Activated CD8-positive, alpha-beta T cell treated with anti-CD3 and anti-CD28 coated beads for 36 hours (primary cell): ENCODE measurements at regions not wholly inside any gene's neighbourhood (a gene's known extent, or its start where the extent isn't known, plus 50 kb on each side); places are given as distances from the start of the nearest gene placed in this dataset.

Experiments used
- ATAC-seq: fragments of 200-7000 bp; cut with Tn5 transposase; one replicate; pipeline ENCODE4 v1.10.0; 2021; ENCODE audit warnings: mild to moderate bottlenecking, moderate library complexity
- CTCF ChIA-PET: fragments of 350-600 bp; sonication (Branson Sonifier 250); formaldehyde crosslinking; loops from one replicate; lab custom pipeline; 2021; ENCODE audit warnings: antibody characterized with exemption; lab: Charles Lee
- POLR2A ChIA-PET: fragments of 350-600 bp; sonication (Branson Sonifier 250); formaldehyde crosslinking; loops from one replicate; lab custom pipeline; 2021; ENCODE audit warnings: antibody characterized with exemption; lab: Charles Lee
- DNase-seq: peaks from one replicate; pipeline ENCODE4 v3.0.0-alpha.2; 2020
- H3K27ac Mint-ChIP-seq: one replicate; pipeline ENCODE4 v1.8.0; 2021; ENCODE audit warnings: mild to moderate bottlenecking, mixed read lengths
- H3K27me3 Mint-ChIP-seq: one replicate; pipeline ENCODE4 v1.8.0; 2021; ENCODE audit warnings: mixed read lengths
- H3K36me3 Mint-ChIP-seq: one replicate; pipeline ENCODE4 v1.8.0; 2021; ENCODE audit warnings: low read depth, mixed read lengths
- H3K4me1 Mint-ChIP-seq: one replicate; pipeline ENCODE4 v1.8.0; 2021; ENCODE audit warnings: low read depth, mixed read lengths
- H3K4me3 Mint-ChIP-seq: one replicate; pipeline ENCODE4 v1.8.0; 2021; ENCODE audit warnings: mild to moderate bottlenecking, moderate library complexity, mixed read lengths
- H3K9me3 Mint-ChIP-seq: one replicate; pipeline ENCODE4 v1.8.0; 2021; ENCODE audit warnings: mixed read lengths
- CTCF ChIP-seq: fragments of 200-600 bp; IDR thresholded peaks from one replicate; pipeline ENCODE4 v1.8.0; 2022; ENCODE audit warnings: antibody characterized with exemption, mild to moderate bottlenecking
- intact Hi-C: fragments of 100-400 bp; cut with micrococcal nuclease; formaldehyde crosslinking; loops from one replicate; pipeline ENCODE4 v1.10.0; 2022

GRCh38 chr10:129029051-129029450 lies 438.0 kb upstream of the MGMT start:
- no peak for TF ChIP-seq CTCF
- no peak overlapping the region for H3K27ac Mint-ChIP-seq
- ChIA-PET POLR2A (no interaction called here), CTCF (interaction anchor here (1.5 kb wide), 1 partner anchor 303 kb away, joined by 5 read pairs; no protein-coding TSS in a partner anchor)
- H3K36me3 Mint-ChIP-seq: no peaks in the 10 kb centered on the region
- intact Hi-C loops: no loop called here
- DNase-seq (no peak), ATAC-seq (no peak)
- H3K4me1 Mint-ChIP-seq: peaks cover 5% of the 10 kb centered on the region
- H3K27me3 Mint-ChIP-seq: peaks cover 11% of the 10 kb centered on the region
- H3K4me3 Mint-ChIP-seq: no peak overlapping the region
- H3K9me3 Mint-ChIP-seq: no peaks in the 10 kb centered on the region

- Mint-ChIP-seq H3K4me3 (no peak overlapping the region), H3K27ac (no peak overlapping the region), H3K4me1 (peaks cover 10% of the 10 kb centered on the region), H3K9me3 (no peaks in the 10 kb centered on the region), H3K27me3 (peaks cover 13% of the 10 kb centered on the region), H3K36me3 (no peaks in the 10 kb centered on the region)
- TF ChIP-seq CTCF: no peak
- intact Hi-C loops: loop anchor here (2.0 kb wide), 1 partner anchor 303 kb away; no protein-coding TSS in a partner anchor
- ATAC-seq (no peak), DNase-seq (no peak)
- POLR2A ChIA-PET: no interaction called here
- CTCF ChIA-PET: interaction anchor here (0.7 to 3.3 kb wide), 3 partner anchors 11 to 318 kb away, joined by 3 to 33 read pairs (median 11); no protein-coding TSS in a partner anchor
Measured at GRCh38 chr10:129029851-129030602, 437.0 kb upstream of the MGMT start.

GRCh38 chr10:129030603-129030895 lies 436.5 kb upstream of the MGMT start:
- TF ChIP-seq CTCF: no peak
- no peaks in the 10 kb centered on the region for H3K36me3 Mint-ChIP-seq
- H3K27me3 Mint-ChIP-seq: peaks cover 13% of the 10 kb centered on the region
- peaks cover 13% of the 10 kb centered on the region for H3K4me1 Mint-ChIP-seq
- DNase-seq (no peak), ATAC-seq (no peak)
- intact Hi-C loops: loop anchor here (2.0 kb wide), 1 partner anchor 302 kb away; no protein-coding TSS in a partner anchor
- H3K27ac Mint-ChIP-seq: no peak overlapping the region
- no peak overlapping the region for H3K4me3 Mint-ChIP-seq
- CTCF ChIA-PET: interaction anchor here (0.7 to 3.3 kb wide), 5 partner anchors 11 to 940 kb away, joined by 3 to 33 read pairs (median 4); no protein-coding TSS in a partner anchor
- H3K9me3 Mint-ChIP-seq: no peaks in the 10 kb centered on the region
- POLR2A ChIA-PET: no interaction called here

GRCh38 chr10:129030996-129031843 lies 435.8 kb upstream of the MGMT start:
- CTCF ChIA-PET: interaction anchor here (0.6 to 3.3 kb wide), 11 partner anchors 12 to 939 kb away, joined by 3 to 33 read pairs (median 4); no protein-coding TSS in a partner anchor
- Mint-ChIP-seq H3K36me3 (no peaks in the 10 kb centered on the region), H3K9me3 (no peaks in the 10 kb centered on the region), H3K4me1 (peaks cover 20% of the 10 kb centered on the region), H3K27me3 (peaks cover 13% of the 10 kb centered on the region), H3K27ac (no peak overlapping the region), H3K4me3 (no peak overlapping the region)
- POLR2A ChIA-PET: no interaction called here
- ATAC-seq: peak; percentile 50
- intact Hi-C loops: loop anchor here (2.0 kb wide), 1 partner anchor 302 kb away; no protein-coding TSS in a partner anchor
- peak; percentile 93 for TF ChIP-seq CTCF
- DNase-seq: peak; percentile 59
